ENCODE measurements at regions not wholly inside any gene's neighbourhood (a gene's known extent, or its start where the extent isn't known, plus 50 kb on each side); places are given as distances from the start of the nearest gene placed in this dataset.
"Not testable (repeated sequence)": the region's sequence is repeated elsewhere in the genome, so short reads cannot be mapped to it uniquely, and the experiment has no call there.

DNA sequence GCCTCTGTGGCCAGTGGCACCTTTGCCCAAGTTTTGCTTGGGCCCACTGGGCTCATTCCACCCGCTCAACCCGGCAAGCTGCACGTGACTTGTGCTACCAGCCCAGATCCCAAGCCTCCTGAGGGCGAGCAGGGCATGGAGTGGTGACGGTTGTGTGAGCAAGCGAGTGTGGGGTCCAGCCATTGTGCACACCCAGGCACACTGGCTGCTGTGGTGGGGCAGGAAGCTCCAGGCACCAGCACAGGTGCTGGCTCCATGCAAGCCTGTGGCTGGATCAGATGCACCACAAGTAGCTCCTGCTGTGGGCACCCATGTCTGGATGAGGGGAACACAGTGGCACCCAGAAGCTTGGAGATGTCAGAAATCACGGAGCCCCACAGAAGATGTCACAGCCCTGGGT lies 557.0 kb upstream of the GNPDA2 start:
- ATAC-seq (ENCODE audit: low read depth in 2 of 2) (no peak), DNase-seq (no peak)
- Histone ChIP-seq H3K27me3 (ENCODE audit: control insufficient read depth, insufficient read depth, low read length) (no peaks in the 10 kb centered on the region), H3K4me3 (ENCODE audit: low read depth, low read length) (no peak overlapping the region), H3K4me1 (ENCODE audit: control insufficient read depth, insufficient read depth, low read length, poor library complexity, severe bottlenecking) (no peaks in the 10 kb centered on the region), H3K36me3 (ENCODE audit: control insufficient read depth, insufficient read depth, low read length) (no peaks in the 10 kb centered on the region), H3K27ac (ENCODE audit: insufficient read depth, low read length, poor library complexity, severe bottlenecking) (no peak overlapping the region), H3K9me3 (ENCODE audit: control insufficient read depth in 2 of 2, low read length in 2 of 2) (no peaks in the 10 kb centered on the region)
- H3K36me3 Mint-ChIP-seq: no peaks in the 10 kb centered on the region
- peaks cover 0 to 17% (median 4%) of the 10 kb centered on the region in 7 donors for H3K9me3 Mint-ChIP-seq
- H3K27me3 Mint-ChIP-seq: no peaks in the 10 kb centered on the region
- no peak overlapping the region for H3K4me3 Mint-ChIP-seq
- no peaks in the 10 kb centered on the region for H3K4me1 Mint-ChIP-seq
- no peak overlapping the region for H3K27ac Mint-ChIP-seq

DNA sequence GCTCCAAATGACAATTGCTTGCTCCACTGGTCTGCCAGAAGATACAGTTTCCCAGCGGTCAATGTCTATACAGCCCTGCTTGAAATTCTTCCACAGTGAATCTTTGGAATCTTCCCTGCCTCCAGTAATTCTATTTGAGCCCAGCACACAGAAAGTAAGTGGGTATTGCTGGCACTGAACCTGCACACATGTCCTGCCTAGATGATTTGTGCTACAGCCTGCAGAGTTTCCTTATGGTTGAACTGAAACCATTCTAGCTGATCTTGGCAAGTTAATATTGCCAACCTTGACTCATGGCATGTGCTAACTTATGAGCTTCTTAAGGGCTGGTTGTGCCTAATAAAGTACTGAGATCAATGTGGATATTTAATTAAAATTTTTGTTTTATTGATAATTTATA lies 553.8 kb upstream of the GNPDA2 start:
- DNase-seq: no peak
- Mint-ChIP-seq H3K9me3 (peaks cover 0 to 6% (median 4%) of the 10 kb centered on the region in 7 donors), H3K27me3 (no peaks in the 10 kb centered on the region), H3K4me1 (no peaks in the 10 kb centered on the region), H3K4me3 (no peak overlapping the region), H3K36me3 (no peaks in the 10 kb centered on the region), H3K27ac (no peak overlapping the region)
- Histone ChIP-seq H3K27me3 (ENCODE audit: control insufficient read depth, insufficient read depth, low read length) (no peaks in the 10 kb centered on the region), H3K27ac (ENCODE audit: insufficient read depth, low read length, poor library complexity, severe bottlenecking) (no peak overlapping the region), H3K4me1 (ENCODE audit: control insufficient read depth, insufficient read depth, low read length, poor library complexity, severe bottlenecking) (no peaks in the 10 kb centered on the region), H3K9me3 (ENCODE audit: control insufficient read depth in 2 of 2, low read length in 2 of 2) (no peaks in the 10 kb centered on the region), H3K36me3 (ENCODE audit: control insufficient read depth, insufficient read depth, low read length) (no peaks in the 10 kb centered on the region), H3K4me3 (ENCODE audit: low read depth, low read length) (no peak overlapping the region)
- ATAC-seq (ENCODE audit: low read depth in 2 of 2): no peak

DNA sequence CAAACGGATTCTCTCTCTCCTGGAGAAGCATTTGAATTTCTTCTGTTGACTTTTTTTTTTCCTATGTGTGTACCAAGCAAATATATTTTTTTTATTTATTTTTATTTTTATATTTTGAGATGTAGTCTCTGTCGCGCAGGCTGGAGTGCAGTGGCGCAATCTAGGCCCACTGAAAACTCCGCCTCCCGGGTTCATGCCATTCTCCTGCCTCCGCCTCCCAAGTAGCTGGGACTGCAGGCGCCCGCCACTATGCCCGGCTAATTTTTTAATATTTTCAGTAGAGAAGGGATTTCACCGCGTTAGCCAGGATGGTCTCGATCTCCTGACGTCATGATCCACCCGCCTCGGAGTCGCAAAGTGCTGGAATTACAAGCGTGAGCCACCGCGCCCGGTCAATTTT lies 549.5 kb upstream of the GNPDA2 start:
- Histone ChIP-seq H3K27ac (ENCODE audit: insufficient read depth, low read length, poor library complexity, severe bottlenecking) (no peak overlapping the region), H3K4me3 (ENCODE audit: low read depth, low read length) (no peak overlapping the region), H3K4me1 (ENCODE audit: control insufficient read depth, insufficient read depth, low read length, poor library complexity, severe bottlenecking) (no peaks in the 10 kb centered on the region), H3K36me3 (ENCODE audit: control insufficient read depth, insufficient read depth, low read length) (no peaks in the 10 kb centered on the region), H3K9me3 (ENCODE audit: control insufficient read depth in 2 of 2, low read length in 2 of 2) (no peaks in the 10 kb centered on the region), H3K27me3 (ENCODE audit: control insufficient read depth, insufficient read depth, low read length) (no peaks in the 10 kb centered on the region)
- DNase-seq (no peak), ATAC-seq (ENCODE audit: low read depth in 2 of 2) (no peak)
- Mint-ChIP-seq H3K36me3 (no peaks in the 10 kb centered on the region), H3K4me3 (no peak overlapping the region), H3K27ac (no peak overlapping the region), H3K27me3 (no peaks in the 10 kb centered on the region), H3K4me1 (no peaks in the 10 kb centered on the region), H3K9me3 (peaks cover 0 to 4% (median 2%) of the 10 kb centered on the region in 7 donors)

DNA sequence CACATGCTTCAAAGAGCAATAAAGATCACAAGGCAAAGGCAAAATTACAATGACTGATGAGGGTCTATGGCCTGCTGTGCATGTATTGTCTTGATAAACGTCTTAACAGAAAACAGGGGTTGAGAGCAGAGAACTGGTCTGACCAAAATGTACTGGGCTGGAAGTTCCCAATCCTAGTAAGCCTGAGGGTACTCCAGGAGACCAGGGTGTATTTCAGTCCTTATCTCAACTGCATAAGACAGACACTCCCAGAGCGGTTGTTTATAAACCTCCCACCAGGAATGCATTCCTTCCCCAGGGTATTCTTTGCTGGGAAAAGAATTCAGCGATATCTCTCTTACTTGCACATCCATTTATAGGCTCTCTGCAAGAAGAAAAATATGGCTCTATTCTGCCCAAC lies 521.8 kb upstream of the GNPDA2 start:
- H3K27ac ChIP-seq (ENCODE audit: insufficient read depth, low read length, poor library complexity, severe bottlenecking); H3K4me1 ChIP-seq (ENCODE audit: control insufficient read depth, insufficient read depth, low read length, poor library complexity, severe bottlenecking); ATAC-seq (ENCODE audit: low read depth in 2 of 2); H3K36me3 Mint-ChIP-seq; H3K4me3 Mint-ChIP-seq; H3K4me1 Mint-ChIP-seq; H3K27me3 ChIP-seq (ENCODE audit: control insufficient read depth, insufficient read depth, low read length); H3K27me3 Mint-ChIP-seq; DNase-seq; H3K36me3 ChIP-seq (ENCODE audit: control insufficient read depth, insufficient read depth, low read length); H3K27ac Mint-ChIP-seq; H3K4me3 ChIP-seq (ENCODE audit: low read depth, low read length); H3K9me3 ChIP-seq (ENCODE audit: control insufficient read depth in 2 of 2, low read length in 2 of 2): not testable (repeated sequence)
- peaks cover 0 to 17% (median 5%) of the 10 kb centered on the region in 7 donors for H3K9me3 Mint-ChIP-seq

- H3K4me3 Mint-ChIP-seq: no peak overlapping the region
- peaks cover 0 to 15% (median 2%) of the 10 kb centered on the region in 7 donors for H3K9me3 Mint-ChIP-seq
- H3K4me1 Mint-ChIP-seq: no peaks in the 10 kb centered on the region
- no peak overlapping the region for H3K27ac ChIP-seq (ENCODE audit: insufficient read depth, low read length, poor library complexity, severe bottlenecking)
- no peaks in the 10 kb centered on the region for H3K4me1 ChIP-seq (ENCODE audit: control insufficient read depth, insufficient read depth, low read length, poor library complexity, severe bottlenecking)
- no peak overlapping the region for H3K4me3 ChIP-seq (ENCODE audit: low read depth, low read length)
- H3K27ac Mint-ChIP-seq: no peak overlapping the region
- no peaks in the 10 kb centered on the region for H3K36me3 ChIP-seq (ENCODE audit: control insufficient read depth, insufficient read depth, low read length)
- no peaks in the 10 kb centered on the region for H3K36me3 Mint-ChIP-seq
- H3K27me3 Mint-ChIP-seq: no peaks in the 10 kb centered on the region
- H3K9me3 ChIP-seq (ENCODE audit: control insufficient read depth in 2 of 2, low read length in 2 of 2): no peaks in the 10 kb centered on the region
- ATAC-seq (ENCODE audit: low read depth in 2 of 2) (no peak), DNase-seq (no peak)
- H3K27me3 ChIP-seq (ENCODE audit: control insufficient read depth, insufficient read depth, low read length): no peaks in the 10 kb centered on the region
Observed at GRCh38 chr4:45241976-45242375, 515.6 kb upstream of the GNPDA2 start.

DNA sequence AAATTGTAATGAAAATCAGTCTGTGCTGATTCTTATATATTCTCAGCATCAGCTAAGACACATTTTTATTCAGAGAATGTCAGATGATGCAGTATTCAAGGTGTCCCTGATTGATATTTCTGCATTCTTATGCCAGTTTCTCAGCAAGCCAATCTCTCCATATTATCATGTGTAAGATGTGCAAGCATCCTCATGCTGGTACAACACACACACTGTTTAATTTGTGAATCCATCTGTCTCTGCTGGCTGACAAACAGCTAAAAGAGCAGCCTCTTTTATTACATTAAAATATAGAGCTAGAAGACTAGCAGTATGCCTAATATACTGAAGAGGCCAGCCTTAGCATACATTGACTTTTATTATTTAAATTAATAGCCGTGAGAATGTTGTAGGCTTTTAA lies 502.9 kb upstream of the GNPDA2 start:
- Mint-ChIP-seq H3K27ac (no peak overlapping the region), H3K27me3 (no peaks in the 10 kb centered on the region), H3K4me1 (no peaks in the 10 kb centered on the region), H3K4me3 (no peak overlapping the region), H3K36me3 (no peaks in the 10 kb centered on the region), H3K9me3 (peaks cover 0 to 8% (median 0%) of the 10 kb centered on the region in 7 donors)
- Histone ChIP-seq H3K36me3 (ENCODE audit: control insufficient read depth, insufficient read depth, low read length) (no peaks in the 10 kb centered on the region), H3K4me3 (ENCODE audit: low read depth, low read length) (no peak overlapping the region), H3K27ac (ENCODE audit: insufficient read depth, low read length, poor library complexity, severe bottlenecking) (no peak overlapping the region), H3K9me3 (ENCODE audit: control insufficient read depth in 2 of 2, low read length in 2 of 2) (peaks cover 0 to 4% of the 10 kb centered on the region in 2 experiments), H3K27me3 (ENCODE audit: control insufficient read depth, insufficient read depth, low read length) (no peaks in the 10 kb centered on the region), H3K4me1 (ENCODE audit: control insufficient read depth, insufficient read depth, low read length, poor library complexity, severe bottlenecking) (no peaks in the 10 kb centered on the region)
- DNase-seq (no peak), ATAC-seq (ENCODE audit: low read depth in 2 of 2) (no peak)

DNA sequence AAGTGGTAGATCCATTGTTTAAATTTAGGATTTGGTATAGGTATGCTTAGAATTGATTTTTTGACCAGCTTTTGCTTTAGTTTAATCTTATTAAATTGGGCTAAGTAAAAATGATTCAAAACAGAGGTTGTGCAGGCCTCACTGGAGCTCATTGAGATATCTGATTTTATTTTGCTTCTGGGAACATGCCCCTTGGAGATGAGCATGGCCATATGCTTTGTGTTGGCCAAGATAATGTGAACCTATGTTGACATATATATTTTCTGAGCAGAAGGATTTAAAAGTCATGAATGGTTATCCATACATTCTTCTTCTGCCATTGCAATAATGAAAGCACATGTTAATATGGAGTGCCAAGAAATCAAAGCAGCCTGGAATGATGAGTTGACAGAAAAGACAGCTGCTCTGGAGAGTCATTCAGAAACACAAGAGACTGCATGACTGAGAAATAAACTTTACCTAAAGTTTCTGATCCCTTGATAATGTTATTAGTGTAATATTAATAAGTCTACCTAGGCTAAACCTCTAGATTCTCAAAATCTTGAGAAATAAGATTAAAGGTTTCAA lies 489.7 kb upstream of the GNPDA2 start:
- Mint-ChIP-seq H3K9me3 (peaks cover 0 to 15% (median 0%) of the 10 kb centered on the region in 7 donors), H3K27me3 (no peaks in the 10 kb centered on the region), H3K4me3 (no peak overlapping the region), H3K4me1 (no peaks in the 10 kb centered on the region), H3K27ac (no peak overlapping the region), H3K36me3 (no peaks in the 10 kb centered on the region)
- DNase-seq (no peak), ATAC-seq (ENCODE audit: low read depth in 2 of 2) (no peak)
- Histone ChIP-seq H3K27me3 (ENCODE audit: control insufficient read depth, insufficient read depth, low read length) (no peaks in the 10 kb centered on the region), H3K4me3 (ENCODE audit: low read depth, low read length) (no peak overlapping the region), H3K4me1 (ENCODE audit: control insufficient read depth, insufficient read depth, low read length, poor library complexity, severe bottlenecking) (no peaks in the 10 kb centered on the region), H3K27ac (ENCODE audit: insufficient read depth, low read length, poor library complexity, severe bottlenecking) (no peak overlapping the region), H3K36me3 (ENCODE audit: control insufficient read depth, insufficient read depth, low read length) (no peaks in the 10 kb centered on the region), H3K9me3 (ENCODE audit: control insufficient read depth in 2 of 2, low read length in 2 of 2) (peaks cover 0 to 7% of the 10 kb centered on the region in 2 experiments)

DNA sequence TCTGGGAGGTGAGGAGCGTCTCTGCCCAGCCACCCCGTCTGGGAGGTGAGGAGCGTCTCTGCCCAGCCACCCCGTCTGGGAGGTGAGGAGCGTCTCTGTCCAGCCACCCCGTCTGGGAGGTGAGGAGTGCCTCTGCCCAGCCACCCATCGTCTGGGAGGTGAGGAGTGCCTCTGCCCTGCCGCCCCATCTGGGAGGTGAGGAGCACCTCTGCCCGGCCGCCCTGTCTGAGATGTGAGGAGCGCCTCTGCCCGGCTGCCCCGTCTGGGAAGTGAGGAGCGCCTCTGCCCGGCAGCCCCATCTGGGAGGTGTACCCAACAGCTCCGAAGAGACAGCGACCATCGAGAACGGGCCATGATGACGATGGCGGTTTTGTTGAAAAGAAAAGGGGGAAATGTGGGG lies 482.1 kb upstream of the GNPDA2 start:
- peaks cover 6 to 41% (median 12%) of the 10 kb centered on the region in 7 donors for H3K9me3 Mint-ChIP-seq
- not testable (repeated sequence) for H3K36me3 Mint-ChIP-seq; H3K4me3 Mint-ChIP-seq; H3K9me3 ChIP-seq (ENCODE audit: control insufficient read depth in 2 of 2, low read length in 2 of 2); H3K4me1 ChIP-seq (ENCODE audit: control insufficient read depth, insufficient read depth, low read length, poor library complexity, severe bottlenecking); H3K4me3 ChIP-seq (ENCODE audit: low read depth, low read length); H3K4me1 Mint-ChIP-seq; H3K27me3 ChIP-seq (ENCODE audit: control insufficient read depth, insufficient read depth, low read length); DNase-seq; H3K36me3 ChIP-seq (ENCODE audit: control insufficient read depth, insufficient read depth, low read length); H3K27me3 Mint-ChIP-seq; H3K27ac ChIP-seq (ENCODE audit: insufficient read depth, low read length, poor library complexity, severe bottlenecking); H3K27ac Mint-ChIP-seq; ATAC-seq (ENCODE audit: low read depth in 2 of 2)

All from CD4-positive, CD25-positive, alpha-beta regulatory T cell (primary cell).